Caco-2 (cell line): ENCODE measurements at regions not wholly inside any gene's neighbourhood (a gene's known extent, or its start where the extent isn't known, plus 50 kb on each side); places are given as distances from the start of the nearest gene placed in this dataset.

Experiments used
- BruUV-seq: library from RNA; stranded (reverse); fragments of 400-500 nt; replicated peaks from 2 replicates; lab custom pipeline; 2021; lab: Mats Ljungman, UMichigan
- CTCF ChIA-PET: fragments of 300-600 bp; sonication (Branson Sonifier 250); formaldehyde crosslinking; loops from one replicate; lab custom pipeline; 2022; ENCODE audit warnings: antibody characterized with exemption; lab: Charles Lee
- POLR2A ChIA-PET: fragments of 300-600 bp; sonication (Branson Sonifier 250); formaldehyde crosslinking; loops from one replicate; lab custom pipeline; 2022; ENCODE audit warnings: antibody characterized with exemption; lab: Charles Lee
- DNase-seq, 2 experiments: peaks; one replicate each; pipeline versions ENCODE4 v3.0.0 to v3.0.0-alpha.2; 2020 to 2022
- H3K27me3 ChIP-seq: replicated peaks from 2 replicates; pipeline ENCODE4 v1.6.0; 2011; ENCODE audit warnings: low read length; ENCODE audit not compliant: control insufficient read depth, insufficient read depth
- H3K36me3 ChIP-seq: 2 replicates; pipeline ENCODE4 v1.5.1; 2011; ENCODE audit warnings: low read length; ENCODE audit not compliant: control insufficient read depth, insufficient read depth
- H3K4me1 ChIP-seq: fragments of 250-450 bp; sonication (Bioruptor Pico); 2 replicates; pipeline ENCODE4 v1.5.1; 2020; ENCODE audit warnings: mild to moderate bottlenecking
- H3K4me3 ChIP-seq: 2 replicates; pipeline ENCODE4 v1.5.1; 2011; ENCODE audit warnings: low read depth, mild to moderate bottlenecking, control low read depth, low read length
- H3K9me3 ChIP-seq: fragments of 250-450 bp; sonication (Bioruptor Pico); 2 replicates; pipeline ENCODE4 v1.5.1; 2020; ENCODE audit warnings: mild to moderate bottlenecking, moderate library complexity
- H3K27ac Mint-ChIP-seq: one replicate; pipeline ENCODE4 v1.8.0; 2022; ENCODE audit warnings: mixed read lengths; ENCODE audit not compliant: unreplicated experiment
- H3K27me3 Mint-ChIP-seq: one replicate; pipeline ENCODE4 v1.8.0; 2022; ENCODE audit warnings: mixed read lengths; ENCODE audit not compliant: insufficient read depth, unreplicated experiment
- H3K36me3 Mint-ChIP-seq: one replicate; pipeline ENCODE4 v1.8.0; 2022; ENCODE audit warnings: mild to moderate bottlenecking, mixed read lengths; ENCODE audit not compliant: insufficient read depth, unreplicated experiment
- H3K4me1 Mint-ChIP-seq: one replicate; pipeline ENCODE4 v1.8.0; 2022; ENCODE audit warnings: low read depth, mixed read lengths; ENCODE audit not compliant: unreplicated experiment
- H3K4me3 Mint-ChIP-seq: one replicate; pipeline ENCODE4 v1.8.0; 2022; ENCODE audit warnings: mild to moderate bottlenecking, moderate library complexity, mixed read lengths; ENCODE audit not compliant: unreplicated experiment
- H3K9me3 Mint-ChIP-seq: one replicate; pipeline ENCODE4 v1.8.0; 2022; ENCODE audit warnings: mixed read lengths; ENCODE audit not compliant: unreplicated experiment
- CTCF ChIP-seq, 2 experiments: fragments of 200-600 bp in 1 of 2; IDR thresholded peaks; 1 replicate in 1 of 2; 2 replicates in 1 of 2; pipeline versions ENCODE4 v1.5.1 to v1.8.0; 2011 to 2022; ENCODE audit warnings: antibody characterized with exemption in 1 of 2, control low read depth in 1 of 2, inconsistent platforms in 1 of 2, low read depth in 1 of 2, low read length in 1 of 2, mild to moderate bottlenecking in 1 of 2, moderate library complexity in 1 of 2; ENCODE audit not compliant: insufficient read depth in 1 of 2, severe bottlenecking in 1 of 2, unreplicated experiment in 1 of 2
- intact Hi-C: fragments of 100-400 bp; cut with micrococcal nuclease; formaldehyde crosslinking; loops from one replicate; pipeline ENCODE4 v1.10.0; 2022; ENCODE audit not compliant: unreplicated experiment

- Mint-ChIP-seq H3K27me3 (peaks cover 7% of the 10 kb centered on the region), H3K36me3 (no peaks in the 10 kb centered on the region), H3K9me3 (no peaks in the 10 kb centered on the region), H3K27ac (no peak overlapping the region), H3K4me1 (no peaks in the 10 kb centered on the region), H3K4me3 (no peak overlapping the region)
- no peaks in the 10 kb centered on the region for H3K27me3 ChIP-seq
- intact Hi-C loops: no loop called here
- ChIA-PET POLR2A (no interaction called here), CTCF (no interaction called here)
- no peak overlapping the region for H3K4me3 ChIP-seq
- DNase-seq: no peak
- BruUV-seq: no TSS peak
- no peaks in the 10 kb centered on the region for H3K9me3 ChIP-seq
- H3K4me1 ChIP-seq: no peaks in the 10 kb centered on the region
- no peak for TF ChIP-seq CTCF (IDR thresholded peaks at IDR 0.05; ENCODE audit: insufficient read depth in 1 of 2, low read depth in 1 of 2, low read length in 1 of 2, severe bottlenecking in 1 of 2, unreplicated experiment in 1 of 2)
- no peaks in the 10 kb centered on the region for H3K36me3 ChIP-seq
These were observed 698.4 kb downstream of the TBC1D22A start for GRCh38 chr22:47460861-47461260.

- BruUV-seq: no TSS peak
- POLR2A ChIA-PET: no interaction called here
- no peaks in the 10 kb centered on the region for H3K9me3 Mint-ChIP-seq
These were observed 697.7 kb downstream of the TBC1D22A start for GRCh38 chr22:47460176-47460575.

GRCh38 chr22:47458348-47458747 is 695.9 kb downstream of the TBC1D22A start:
- Mint-ChIP-seq H3K9me3 (peaks cover 13% of the 10 kb centered on the region), H3K27me3 (peaks cover 4% of the 10 kb centered on the region), H3K4me1 (no peaks in the 10 kb centered on the region), H3K36me3 (no peaks in the 10 kb centered on the region), H3K27ac (no peak overlapping the region), H3K4me3 (no peak overlapping the region)
- no peaks in the 10 kb centered on the region for H3K27me3 ChIP-seq
- no peak for TF ChIP-seq CTCF (IDR thresholded peaks at IDR 0.05; ENCODE audit: insufficient read depth in 1 of 2, low read depth in 1 of 2, low read length in 1 of 2, severe bottlenecking in 1 of 2, unreplicated experiment in 1 of 2)
- no TSS peak for BruUV-seq
- intact Hi-C loops: no loop called here
- no peaks in the 10 kb centered on the region for H3K36me3 ChIP-seq
- H3K4me3 ChIP-seq: no peak overlapping the region
- CTCF ChIA-PET: no interaction called here
- no peaks in the 10 kb centered on the region for H3K4me1 ChIP-seq
- DNase-seq: no peak
- POLR2A ChIA-PET: no interaction called here
- H3K9me3 ChIP-seq: no peaks in the 10 kb centered on the region

More at GRCh38 chr22:47460176-47460575, 697.7 kb downstream of the TBC1D22A start:
- no peak for TF ChIP-seq CTCF (IDR thresholded peaks at IDR 0.05; ENCODE audit: insufficient read depth in 1 of 2, low read depth in 1 of 2, low read length in 1 of 2, severe bottlenecking in 1 of 2, unreplicated experiment in 1 of 2)
- no peaks in the 10 kb centered on the region for H3K9me3 ChIP-seq
- no peak overlapping the region for H3K4me3 Mint-ChIP-seq
- no peak for DNase-seq
- H3K36me3 Mint-ChIP-seq: no peaks in the 10 kb centered on the region
- peaks cover 11% of the 10 kb centered on the region for H3K27me3 Mint-ChIP-seq
- H3K4me1 ChIP-seq: no peaks in the 10 kb centered on the region
- no peaks in the 10 kb centered on the region for H3K27me3 ChIP-seq
- H3K27ac Mint-ChIP-seq: no peak overlapping the region
- H3K4me3 ChIP-seq: no peak overlapping the region
- intact Hi-C loops: no loop called here
- CTCF ChIA-PET: no interaction called here
- H3K36me3 ChIP-seq: no peaks in the 10 kb centered on the region
- no peaks in the 10 kb centered on the region for H3K4me1 Mint-ChIP-seq
